ENCODE measurements at regions not wholly inside any gene's neighbourhood (a gene's known extent, or its start where the extent isn't known, plus 50 kb on each side); places are given as distances from the start of the nearest gene placed in this dataset.
A peak's percentile ranks its signal among the peaks of the same experiment; 100 is the strongest.
"Not testable (repeated sequence)": the region's sequence is repeated elsewhere in the genome, so short reads cannot be mapped to it uniquely, and the experiment has no call there.

GRCh38 chr7:106750773-106751172, 89.8 kb upstream of the CCDC71L start:
- DNase-seq, result no peak

GRCh38 chr7:106752367-106752766, 91.4 kb upstream of the CCDC71L start:
- no peak for DNase-seq

GRCh38 chr7:106755024-106755423, 94.1 kb upstream of the CCDC71L start:
- not testable (repeated sequence) for DNase-seq

GRCh38 chr7:106755641-106756040, 94.7 kb upstream of the CCDC71L start:
- no peak for DNase-seq

- DNase-seq, result no peak
Observed at GRCh38 chr7:106756071-106756470, 95.1 kb upstream of the CCDC71L start.

- peak; percentile 45 for DNase-seq
Observed at GRCh38 chr7:106756884-106757283, 95.9 kb upstream of the CCDC71L start.

GRCh38 chr7:106757846-106758245, 96.9 kb upstream of the CCDC71L start:
- DNase-seq, result peak; percentile 86

GRCh38 chr7:106762845-106763244, 101.9 kb upstream of the CCDC71L start:
- not testable (repeated sequence) for DNase-seq

- no peak for DNase-seq
Observed at GRCh38 chr7:106763717-106764116, 101.4 kb upstream of the PIK3CG start.

- no peak for DNase-seq
Observed at GRCh38 chr7:106765727-106766355, 99.2 kb upstream of the PIK3CG start.

- no peak for DNase-seq
Observed at GRCh38 chr7:106766551-106766950, 98.5 kb upstream of the PIK3CG start.

GRCh38 chr7:106767078-106767477, 98.0 kb upstream of the PIK3CG start:
- DNase-seq, result peak; percentile 38

GRCh38 chr7:106767498-106768323, 97.4 kb upstream of the PIK3CG start:
- peak; percentile 61 for DNase-seq

- no peak for DNase-seq
Observed at GRCh38 chr7:106768324-106768751, 96.7 kb upstream of the PIK3CG start.

- no peak for DNase-seq
Observed at GRCh38 chr7:106770191-106770590, 94.9 kb upstream of the PIK3CG start.

GRCh38 chr7:106772655-106773108, 92.4 kb upstream of the PIK3CG start:
- no peak for DNase-seq

GRCh38 chr7:106773228-106773627, 91.9 kb upstream of the PIK3CG start:
- DNase-seq, result no peak

GRCh38 chr7:106773721-106774120, 91.4 kb upstream of the PIK3CG start:
- DNase-seq, result no peak

- no peak for DNase-seq
Observed at GRCh38 chr7:106774213-106774767, 90.8 kb upstream of the PIK3CG start.

- peak; percentile 97 for DNase-seq
Observed at GRCh38 chr7:106774768-106775551, 90.1 kb upstream of the PIK3CG start.

GRCh38 chr7:106775552-106775936, 89.5 kb upstream of the PIK3CG start:
- DNase-seq, result peak; percentile 40

- no peak for DNase-seq
Observed at GRCh38 chr7:106775975-106776607, 89.0 kb upstream of the PIK3CG start.
